ENCODE measurements at regions not wholly inside any gene's neighbourhood (a gene's known extent, or its start where the extent isn't known, plus 50 kb on each side); places are given as distances from the start of the nearest gene placed in this dataset.
"Not testable (repeated sequence)": the region's sequence is repeated elsewhere in the genome, so short reads cannot be mapped to it uniquely, and the experiment has no call there.

DNA sequence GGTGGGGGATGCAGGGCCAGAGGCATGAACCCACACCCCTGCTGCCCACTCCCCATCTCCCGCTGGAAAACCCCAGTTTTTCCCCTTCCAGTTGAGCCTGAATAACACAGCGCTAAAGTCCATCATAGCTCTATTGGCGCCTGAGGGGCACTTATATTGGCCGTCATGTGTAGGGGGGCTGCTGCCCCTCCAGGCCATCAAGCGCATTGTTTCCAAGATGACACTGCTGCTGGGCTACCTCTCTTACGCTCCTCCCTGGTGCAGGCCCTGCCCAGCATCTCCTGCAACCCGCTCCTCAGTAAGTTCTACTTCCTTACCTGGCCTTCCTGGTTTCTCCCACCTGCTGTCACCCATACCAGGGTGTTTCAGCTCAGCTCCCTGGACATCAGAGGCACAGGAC, 205.0 kb upstream of the RPL34 start:
- DNase-seq (ENCODE audit: low read depth in 2 of 2, low spot score in 1 of 2) = no peak

DNA sequence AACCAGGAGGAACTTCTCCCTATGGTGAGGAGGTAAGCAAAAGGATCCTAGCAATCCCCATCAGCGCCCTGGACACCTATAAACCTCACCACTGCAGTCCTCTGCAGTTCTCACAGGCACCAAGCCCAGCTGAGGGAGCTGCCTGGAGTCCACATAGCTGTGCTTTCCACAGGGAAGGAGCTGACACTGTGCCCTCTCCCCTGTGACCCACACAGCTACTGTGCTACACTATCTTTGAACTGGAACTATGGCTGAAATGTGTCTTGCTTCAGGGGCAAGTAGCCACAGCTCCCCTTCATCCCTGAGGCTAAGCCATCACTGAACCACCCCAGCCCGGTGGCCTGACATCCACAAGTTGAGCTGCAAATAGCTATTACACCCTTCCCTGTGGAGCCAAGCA, 208.5 kb upstream of the RPL34 start:
- no peak for DNase-seq (ENCODE audit: low read depth in 2 of 2, low spot score in 1 of 2)

DNA sequence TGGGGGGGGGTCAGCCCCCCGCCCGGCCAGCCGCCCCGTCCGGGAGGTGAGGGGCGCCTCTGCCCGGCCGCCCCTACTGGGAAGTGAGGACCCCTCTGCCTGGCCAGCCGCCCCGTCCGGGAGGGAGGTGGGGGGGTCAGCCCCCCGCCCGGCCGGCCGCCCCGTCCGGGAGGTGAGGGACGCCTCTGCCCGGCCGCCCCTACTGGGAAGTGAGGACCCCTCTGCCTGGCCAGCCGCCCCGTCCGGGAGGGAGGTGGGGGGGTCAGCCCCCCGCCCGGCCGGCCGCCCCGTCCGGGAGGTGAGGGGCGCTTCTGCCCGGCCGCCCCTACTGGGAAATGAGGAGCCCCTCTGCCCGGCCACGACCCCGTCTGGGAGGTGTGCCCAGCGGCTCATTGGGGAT, 210.7 kb upstream of the RPL34 start:
- not testable (repeated sequence) for DNase-seq (ENCODE audit: low read depth in 2 of 2, low spot score in 1 of 2)

DNA sequence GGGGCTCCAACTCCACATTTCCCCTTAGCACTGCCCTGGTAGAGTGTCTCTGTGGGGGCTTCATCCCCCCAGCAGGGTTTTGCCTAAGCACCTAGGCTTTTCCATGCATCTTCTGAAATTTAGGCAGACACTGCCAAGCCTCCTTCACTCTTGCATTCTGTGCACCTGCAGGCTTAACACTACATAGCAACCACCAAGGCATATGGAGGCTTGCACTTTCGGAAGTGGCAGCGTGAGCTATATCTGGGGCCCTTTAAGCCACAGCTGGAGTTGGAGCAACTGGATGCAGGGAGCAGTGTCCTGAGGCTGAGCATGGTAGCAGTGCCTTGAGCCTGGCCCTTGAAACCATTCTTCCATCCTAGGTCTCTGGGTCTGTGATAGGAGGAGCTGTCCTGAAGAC, 214.8 kb upstream of the RPL34 start:
- DNase-seq (ENCODE audit: low read depth in 2 of 2, low spot score in 1 of 2) = no peak

DNA sequence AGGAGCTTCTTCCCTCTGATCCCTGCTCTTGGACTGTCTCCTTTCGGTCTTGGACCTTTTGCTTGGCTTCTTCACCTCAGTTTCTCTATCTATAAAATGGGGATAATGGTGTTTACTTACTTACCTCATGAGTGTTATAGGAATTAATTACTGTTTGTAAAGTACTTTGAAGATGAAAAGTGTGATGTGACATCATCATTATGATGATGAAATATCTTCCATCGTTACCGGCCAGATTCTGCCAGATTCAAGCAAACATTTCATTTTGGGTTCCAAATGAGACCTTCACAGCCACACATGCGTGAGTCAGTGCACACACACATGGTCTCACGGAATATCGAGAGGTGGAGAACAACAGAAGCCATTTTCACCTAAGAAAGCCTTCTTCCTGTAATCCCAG, 220.1 kb upstream of the RPL34 start:
- no peak for DNase-seq (ENCODE audit: low read depth in 2 of 2, low spot score in 1 of 2)

DNA sequence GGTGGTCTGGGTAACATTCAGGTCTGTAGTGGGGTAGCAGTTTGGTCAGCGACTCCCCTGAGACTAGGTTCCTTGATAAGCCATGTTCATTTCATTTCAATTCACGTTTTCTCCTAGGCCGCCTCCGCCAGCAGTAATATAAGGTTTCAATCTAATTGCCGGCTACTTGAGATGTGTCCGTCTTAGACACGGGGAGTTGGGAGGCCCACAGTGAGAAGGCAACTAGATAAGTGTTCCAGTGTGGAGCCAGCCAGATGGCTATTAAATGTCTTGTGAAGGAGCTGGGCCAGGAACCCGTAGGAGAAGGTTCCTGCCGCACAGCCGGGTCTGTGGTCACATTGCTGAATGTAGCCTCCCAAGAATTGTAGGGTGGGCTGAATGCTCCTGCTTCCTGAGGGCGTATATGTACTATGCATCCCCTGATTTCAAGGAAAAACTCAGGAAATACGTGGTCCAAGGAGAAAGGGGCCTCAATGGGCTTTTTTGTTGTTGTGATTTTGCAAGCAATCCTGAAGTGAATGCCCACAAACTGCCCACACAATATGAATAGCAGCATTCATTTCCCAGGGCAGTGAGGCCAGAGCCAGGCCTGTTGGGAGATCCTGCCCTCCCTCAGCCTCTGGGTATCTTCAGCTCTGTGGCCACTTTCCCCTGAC, 220.6 kb upstream of the RPL34 start:
- no peak for DNase-seq (ENCODE audit: low read depth in 2 of 2, low spot score in 1 of 2)

DNA sequence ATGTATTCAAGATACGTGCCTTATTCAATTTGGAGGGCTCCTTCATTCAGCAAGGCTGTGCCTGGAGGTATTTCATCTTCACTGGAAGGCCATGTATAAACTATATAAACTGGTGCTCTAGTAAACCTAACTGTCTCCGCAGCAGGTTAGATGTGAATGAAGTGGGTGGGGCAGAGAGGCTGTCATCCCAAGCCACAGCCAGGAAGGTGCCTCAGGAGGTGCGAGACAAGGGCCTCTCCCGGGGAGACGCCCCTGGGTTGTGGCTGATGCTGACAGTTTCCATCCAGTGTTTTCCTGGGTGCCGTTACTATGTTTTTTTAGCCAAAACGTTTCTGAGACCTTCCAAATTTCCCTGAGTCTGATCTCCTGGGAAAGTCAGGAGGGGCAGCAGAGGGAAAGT, 221.5 kb upstream of the RPL34 start:
- DNase-seq (ENCODE audit: low read depth in 2 of 2, low spot score in 1 of 2) = no peak

DNA sequence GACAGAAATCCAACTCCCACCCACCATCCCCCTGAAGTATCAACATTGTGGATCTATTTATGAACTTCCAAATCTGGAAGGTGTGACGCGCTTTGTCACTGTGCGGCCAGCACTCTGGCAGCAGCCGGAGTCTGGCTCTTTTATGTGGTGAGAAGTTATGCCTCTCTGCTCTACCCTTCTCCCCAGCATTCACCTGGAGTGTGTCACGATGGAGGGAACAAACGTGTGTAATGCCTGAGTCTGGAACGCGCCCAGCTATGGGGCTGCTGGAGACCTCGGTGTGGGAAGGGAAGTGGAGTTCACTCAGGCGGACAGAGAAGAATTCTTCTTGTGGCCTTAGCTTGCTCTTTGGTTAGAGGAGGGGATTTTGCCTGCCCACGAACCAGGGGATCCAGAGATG, 222.1 kb upstream of the RPL34 start:
- no peak for DNase-seq (ENCODE audit: low read depth in 2 of 2, low spot score in 1 of 2)

DNA sequence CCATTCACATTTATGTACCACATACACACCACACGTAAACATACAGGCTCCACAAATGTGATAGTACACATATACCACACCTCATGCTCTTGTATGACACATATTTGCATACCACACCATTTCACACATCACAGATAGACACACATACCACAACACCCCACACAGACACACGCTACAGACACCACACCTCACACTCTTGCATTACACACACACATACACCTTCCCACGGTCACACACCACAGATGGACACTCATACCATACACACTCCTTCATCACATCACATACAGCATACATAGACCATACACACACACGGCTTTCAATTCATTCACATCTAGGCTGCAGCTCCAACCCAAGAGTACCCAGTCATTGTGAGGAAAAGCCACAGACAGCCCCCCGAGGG, 222.5 kb upstream of the RPL34 start:
- no peak for DNase-seq (ENCODE audit: low read depth in 2 of 2, low spot score in 1 of 2)

DNA sequence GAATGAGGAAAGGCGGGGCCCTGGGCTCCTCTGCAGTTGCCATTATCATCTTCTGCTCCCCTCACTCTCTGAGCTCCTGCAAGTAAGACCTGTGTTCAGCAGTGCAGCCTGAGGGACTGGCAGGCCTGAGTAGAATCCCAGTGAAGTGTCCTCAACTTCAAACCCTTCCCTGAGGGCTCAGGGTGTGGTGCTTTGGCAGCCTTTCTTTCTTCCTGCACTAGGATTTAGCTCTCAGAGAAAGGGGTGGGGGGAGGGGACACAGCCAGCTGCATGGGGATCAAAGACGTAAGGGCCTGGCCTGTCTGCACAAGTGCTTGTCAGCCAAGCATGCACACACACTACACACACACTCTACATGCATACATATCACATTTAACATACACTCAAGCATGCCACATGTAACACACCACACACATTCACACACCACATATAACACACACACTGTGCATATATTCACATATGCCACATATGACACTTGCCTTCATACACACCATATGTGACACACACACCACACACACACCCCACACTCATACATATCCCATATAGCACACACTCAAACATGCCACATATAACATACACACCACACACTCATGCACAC, 223.4 kb upstream of the RPL34 start:
- no peak for DNase-seq (ENCODE audit: low read depth in 2 of 2, low spot score in 1 of 2)

DNA sequence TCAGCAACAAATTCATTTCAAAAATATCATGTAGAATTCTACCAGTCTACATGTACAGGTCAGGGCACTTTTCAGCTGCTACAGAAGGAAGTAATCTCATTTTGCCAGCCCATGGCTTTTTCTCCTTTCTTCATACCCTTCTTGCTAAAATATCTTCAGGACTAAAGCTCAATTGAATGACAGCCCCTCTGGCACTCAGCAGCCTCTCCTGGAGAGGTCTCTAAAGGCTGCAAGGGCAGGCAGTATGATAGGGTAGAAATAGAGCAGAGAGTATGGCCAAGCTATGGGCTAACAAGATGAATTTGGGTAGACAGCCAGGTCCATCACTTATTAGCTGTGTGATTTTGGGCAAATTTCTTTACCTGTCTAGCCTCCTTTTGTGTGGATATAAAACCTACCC, 224.6 kb upstream of the RPL34 start:
- DNase-seq (ENCODE audit: low read depth in 2 of 2, low spot score in 1 of 2) = no peak

DNA sequence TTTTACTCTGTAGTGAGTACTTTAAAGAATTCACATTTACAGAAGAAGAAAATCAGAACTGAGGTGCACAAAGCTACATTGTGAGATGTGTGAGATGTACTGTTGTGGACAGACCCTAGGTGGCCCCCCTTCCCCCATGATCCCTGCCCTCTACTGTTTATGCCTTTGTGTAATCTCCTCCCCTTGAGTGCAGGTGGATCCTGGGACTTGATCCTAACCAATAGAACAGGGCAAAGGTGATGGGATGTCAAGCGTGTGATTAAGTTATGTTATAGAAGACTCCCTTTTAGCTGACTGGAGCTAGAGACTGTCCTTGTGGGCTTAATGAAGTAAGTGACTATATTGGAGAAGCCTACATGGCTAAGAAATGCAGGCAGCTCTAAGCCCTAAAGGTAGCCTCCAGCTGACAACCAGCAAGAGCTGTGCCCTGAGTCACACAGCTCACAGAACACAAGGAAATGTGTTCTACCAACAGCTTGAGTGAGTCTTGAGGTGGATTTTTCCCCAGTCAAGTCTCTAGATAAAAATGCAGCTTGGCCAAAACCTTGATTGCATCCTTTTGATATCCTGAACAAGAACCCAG, 225.2 kb upstream of the LEF1 start:
- DNase-seq (ENCODE audit: low read depth in 2 of 2, low spot score in 1 of 2) = no peak

DNA sequence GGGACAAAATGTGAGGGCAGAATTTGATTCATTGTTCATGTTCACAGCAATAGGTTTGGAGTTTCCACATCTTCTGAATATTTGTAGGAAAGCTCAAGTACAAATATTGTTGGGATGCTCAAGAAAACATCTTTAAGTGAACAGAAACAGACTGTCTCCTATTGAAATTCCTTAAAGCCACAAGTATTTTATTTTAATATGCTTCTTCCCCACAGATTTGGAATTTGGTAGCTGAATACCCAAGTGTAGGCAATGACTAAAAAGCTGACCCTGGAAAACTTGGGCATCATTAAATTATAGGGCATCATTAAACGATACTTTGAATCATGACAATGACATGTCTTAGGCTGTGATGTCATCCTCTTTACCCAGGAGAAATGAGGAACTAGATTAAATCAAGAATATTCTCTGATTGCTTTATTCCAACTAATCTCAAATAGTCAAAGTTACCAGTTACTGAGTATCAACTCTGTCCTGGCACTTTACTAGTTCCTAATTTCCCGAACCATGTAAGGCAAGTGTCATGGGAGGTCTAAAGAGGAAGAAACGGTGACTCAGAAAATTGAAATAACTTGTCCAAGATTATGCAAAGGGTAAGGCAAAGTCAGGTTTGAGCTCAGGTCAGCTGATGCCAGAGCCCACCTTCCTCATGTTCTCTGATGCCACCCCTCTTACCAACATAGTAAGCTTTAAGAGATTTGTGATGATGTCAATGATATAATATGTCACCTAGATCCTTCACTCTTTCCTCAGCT, 223.1 kb upstream of the LEF1 start:
- DNase-seq (ENCODE audit: low read depth in 2 of 2, low spot score in 1 of 2) = no peak

DNA sequence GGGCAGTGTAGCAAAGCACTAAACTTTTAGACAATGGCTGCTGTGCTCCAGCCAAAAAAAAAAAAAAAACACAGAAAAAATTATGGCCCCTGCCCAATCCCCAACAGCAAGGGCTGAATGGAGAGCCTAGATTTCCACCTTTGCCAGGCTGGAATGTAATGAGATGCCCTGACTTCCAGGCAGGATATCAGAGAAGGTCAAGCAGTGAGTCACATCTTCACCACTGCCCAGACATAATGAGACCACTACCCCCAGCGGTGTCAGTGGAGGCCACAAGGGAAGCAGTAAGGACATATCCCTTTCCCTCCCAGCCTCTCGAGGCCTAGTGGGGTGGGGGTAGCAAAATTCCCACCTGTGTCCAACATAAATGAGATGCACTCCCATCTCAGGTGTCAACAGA, 216.3 kb upstream of the LEF1 start:
- no peak for DNase-seq (ENCODE audit: low read depth in 2 of 2, low spot score in 1 of 2)

DNA sequence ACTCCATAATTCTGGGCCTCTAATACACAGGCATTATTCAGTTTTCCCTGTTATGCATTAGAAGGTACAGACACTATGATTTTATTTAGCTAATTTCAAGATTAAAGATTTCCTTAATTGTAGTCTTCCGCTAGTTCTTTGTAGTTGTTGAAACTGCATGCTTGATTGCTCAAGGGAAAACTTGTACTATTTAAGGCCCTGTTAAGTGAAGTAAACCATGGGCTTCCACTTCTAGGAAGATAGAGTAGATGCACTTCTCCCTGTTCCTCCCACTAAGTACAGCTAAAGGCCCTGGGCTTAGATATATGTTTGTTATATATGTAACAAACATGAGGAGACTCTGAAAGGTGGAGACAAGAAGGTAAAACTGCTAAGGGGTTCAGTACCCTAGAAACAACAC, 215.8 kb upstream of the LEF1 start:
- DNase-seq (ENCODE audit: low read depth in 2 of 2, low spot score in 1 of 2) = no peak

DNA sequence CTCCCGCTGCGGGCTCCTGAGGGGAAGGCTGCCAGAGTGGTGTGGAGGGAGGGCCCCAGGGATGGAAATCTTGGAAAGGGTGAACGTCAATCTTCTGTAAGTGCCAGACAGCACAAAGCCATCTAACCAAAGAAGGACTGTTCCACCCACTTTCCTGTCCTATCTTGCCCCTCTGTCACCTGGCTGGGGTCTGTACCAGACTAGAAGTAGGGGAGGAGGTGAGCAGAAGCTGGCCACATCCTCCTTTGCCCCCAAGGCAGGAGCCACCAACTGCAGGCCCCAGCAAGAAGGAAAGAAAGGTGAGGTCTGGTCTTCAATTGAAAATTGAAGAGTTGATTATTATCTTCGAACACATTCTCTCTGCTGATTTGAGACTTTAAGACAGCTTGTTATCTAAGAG, 214.4 kb upstream of the LEF1 start:
- DNase-seq (ENCODE audit: low read depth in 2 of 2, low spot score in 1 of 2) = no peak

DNA sequence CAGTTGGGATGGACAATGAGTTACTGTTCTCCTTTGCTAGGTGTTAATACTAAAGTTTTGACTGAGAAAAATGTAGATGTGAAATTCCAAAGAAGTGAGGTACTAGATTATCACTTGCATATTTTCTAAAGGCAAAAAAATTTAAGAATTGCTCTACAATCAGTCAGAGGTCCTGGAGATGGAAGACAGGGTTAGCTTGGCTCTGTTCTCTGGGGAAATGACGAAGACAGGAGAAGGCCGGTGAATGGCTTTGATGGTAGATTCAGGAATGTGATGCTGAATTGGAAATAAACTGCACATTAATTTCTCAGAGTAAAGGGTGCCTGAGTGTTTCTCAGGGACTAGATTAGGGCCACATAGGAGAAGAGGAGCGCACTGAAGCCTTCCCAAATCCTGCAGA, 214.0 kb upstream of the LEF1 start:
- no peak for DNase-seq (ENCODE audit: low read depth in 2 of 2, low spot score in 1 of 2)

DNA sequence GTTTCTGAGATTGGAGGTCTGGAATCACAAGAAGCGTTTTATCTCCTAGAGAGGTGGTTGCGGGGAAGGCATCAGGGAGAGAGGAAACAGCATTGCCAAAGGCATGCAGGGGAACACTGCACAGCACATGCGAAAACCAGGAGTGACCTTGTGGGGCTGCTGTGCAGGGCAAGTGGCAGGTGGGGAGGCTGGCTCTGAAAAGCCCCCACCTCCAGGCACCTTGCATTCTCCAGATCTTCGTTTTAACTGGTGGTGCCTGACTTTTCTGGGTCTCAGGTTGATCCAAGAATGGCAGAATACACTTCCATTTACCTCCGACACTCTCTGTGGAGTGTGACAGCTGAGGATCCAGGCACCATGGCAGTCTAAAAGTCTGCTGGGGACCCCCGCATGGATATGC, 209.4 kb upstream of the LEF1 start:
- DNase-seq (ENCODE audit: low read depth in 2 of 2, low spot score in 1 of 2) = no peak

DNA sequence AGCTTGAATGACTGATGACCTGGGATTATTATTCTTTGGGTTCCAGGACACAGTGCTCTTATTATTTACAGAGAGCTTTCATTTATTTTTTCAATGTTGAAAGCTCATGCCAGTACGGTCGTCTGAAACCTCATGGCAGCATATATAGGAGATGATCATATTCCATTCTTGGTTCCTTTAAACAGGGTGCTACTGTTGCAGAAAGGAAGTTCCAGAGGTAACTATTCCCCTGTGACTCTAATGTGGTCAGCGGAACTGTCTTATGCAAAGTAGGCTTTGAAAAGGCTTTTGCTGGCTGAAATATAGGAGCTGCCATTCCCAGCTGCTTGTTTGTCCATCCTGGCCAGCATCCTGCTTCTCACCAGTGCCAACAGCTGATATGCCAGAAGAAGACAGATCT, 208.3 kb upstream of the LEF1 start:
- DNase-seq (ENCODE audit: low read depth in 2 of 2, low spot score in 1 of 2) = no peak

DNA sequence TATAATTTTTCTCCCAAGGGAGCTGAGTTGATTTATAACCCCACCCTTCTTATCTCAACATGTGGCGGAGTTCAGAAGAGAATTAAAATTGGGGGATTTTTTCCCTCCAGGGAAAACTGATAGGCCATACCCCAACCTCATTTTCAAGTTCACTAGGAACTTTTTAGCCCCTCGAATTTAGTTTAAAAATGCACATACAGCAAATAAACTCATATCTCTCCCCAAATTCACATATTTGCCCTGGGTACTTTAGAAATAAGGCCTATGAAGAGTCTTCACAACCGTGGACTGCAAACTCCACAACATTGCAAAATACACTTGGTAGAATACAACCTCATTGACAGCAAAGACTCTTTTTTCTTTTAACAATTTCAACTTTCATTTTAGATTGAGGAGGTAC, 206.7 kb upstream of the LEF1 start:
- no peak for DNase-seq (ENCODE audit: low read depth in 2 of 2, low spot score in 1 of 2)

DNA sequence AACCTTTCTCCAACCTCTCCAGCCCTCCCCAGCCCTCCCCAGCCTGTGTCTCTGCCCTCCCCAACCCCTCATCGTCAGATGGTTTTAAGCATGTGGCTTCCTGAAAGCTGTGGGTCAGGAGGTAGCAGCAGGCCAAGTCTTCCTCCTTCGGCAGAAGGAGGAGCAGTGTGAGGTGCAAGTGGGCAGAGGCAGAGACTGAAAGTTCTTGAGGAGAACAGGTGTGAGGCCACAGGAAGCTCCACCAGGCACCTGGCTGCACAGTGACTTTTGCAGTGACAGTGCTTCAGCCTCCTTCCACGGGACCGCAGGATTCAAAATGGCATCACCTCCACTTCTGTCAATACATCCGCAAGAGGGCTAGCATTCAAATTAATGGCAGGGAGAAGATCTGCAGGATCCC, 203.9 kb upstream of the LEF1 start:
- DNase-seq (ENCODE audit: low read depth in 2 of 2, low spot score in 1 of 2) = no peak

DNA sequence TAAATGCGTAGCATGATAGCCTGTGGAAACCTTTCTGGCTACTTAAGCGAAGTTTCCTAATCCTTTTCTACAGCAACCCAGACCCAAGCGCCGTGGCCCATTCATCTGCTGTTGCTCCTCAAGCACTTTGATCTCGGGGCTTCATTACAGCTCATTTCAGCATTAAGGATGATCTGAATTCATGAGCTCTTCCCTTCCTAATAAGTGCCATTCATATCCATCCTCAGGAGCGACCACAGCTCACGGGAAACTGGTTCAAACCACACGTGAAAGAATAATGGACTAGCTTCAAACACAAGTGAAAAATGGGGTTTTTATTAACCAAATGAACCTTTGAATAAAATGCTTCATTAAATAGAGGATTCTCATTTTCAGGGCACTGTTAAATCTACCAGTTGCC, 202.6 kb upstream of the LEF1 start:
- no peak for DNase-seq (ENCODE audit: low read depth in 2 of 2, low spot score in 1 of 2)

All from stimulated activated CD8-positive, alpha-beta memory T cell treated with anti-CD3 and anti-CD28 coated beads, Interleukin-4, amount 100 ng/mL, for 1 hour (primary cell).